Skeletal muscle satellite cell (primary cell): ENCODE measurements at regions not wholly inside any gene's neighbourhood (a gene's known extent, or its start where the extent isn't known, plus 50 kb on each side); places are given as distances from the start of the nearest gene placed in this dataset.

Experiments
- H3K27me3 ChIP-seq: 2 replicates; pipeline ENCODE4 v1.7.0; 2013; ENCODE audit warnings: low read length; ENCODE audit not compliant: control insufficient read depth, insufficient read depth
- H3K36me3 ChIP-seq: 2 replicates; pipeline ENCODE4 v1.7.0; 2013; ENCODE audit warnings: mild to moderate bottlenecking, control low read depth, low read length; ENCODE audit not compliant: insufficient read depth
- H3K4me1 ChIP-seq: 2 replicates; pipeline ENCODE4 v1.7.0; 2013; ENCODE audit warnings: low read length; ENCODE audit not compliant: control insufficient read depth, insufficient read depth
- H3K4me2 ChIP-seq: 2 replicates; pipeline ENCODE4 v1.7.0; 2013; ENCODE audit warnings: mild to moderate bottlenecking, low read length
- H3K4me3 ChIP-seq: 2 replicates; pipeline ENCODE4 v1.7.0; 2013; ENCODE audit warnings: low read length
- H3K9ac ChIP-seq: 2 replicates; pipeline ENCODE4 v1.7.0; 2013; ENCODE audit warnings: mild to moderate bottlenecking, low read depth, low read length, moderate library complexity
- H3K9me3 ChIP-seq: replicated peaks from 2 replicates; pipeline ENCODE4 v1.7.0; 2013; ENCODE audit warnings: mild to moderate bottlenecking, control low read depth, low read length

DNA sequence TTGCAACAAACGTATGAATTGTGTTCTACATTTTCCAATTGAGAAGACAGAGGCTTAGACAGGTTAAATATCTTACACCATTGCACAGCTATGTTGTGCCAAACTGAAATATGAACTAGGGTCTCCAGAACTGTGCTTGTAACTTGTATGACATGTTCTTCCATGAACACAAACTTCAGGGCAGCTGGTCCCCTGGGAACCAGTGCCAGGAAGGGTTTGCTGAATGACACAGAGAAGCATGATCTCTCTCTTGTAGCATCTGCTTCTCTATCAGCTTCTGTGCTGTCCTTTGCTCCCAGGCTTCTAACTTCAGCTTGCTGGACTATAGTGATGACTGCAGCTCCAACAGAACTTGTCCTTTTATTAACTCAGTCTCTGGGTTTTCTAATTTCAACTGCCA lies 385.5 kb downstream of the SIPA1L2 start:
- Histone ChIP-seq H3K36me3 (no peaks in the 10 kb centered on the region), H3K4me2 (no peak overlapping the region), H3K4me3 (no peak overlapping the region), H3K4me1 (no peaks in the 10 kb centered on the region), H3K9ac (no peak overlapping the region), H3K27me3 (no peaks in the 10 kb centered on the region), H3K9me3 (no peaks in the 10 kb centered on the region)

DNA sequence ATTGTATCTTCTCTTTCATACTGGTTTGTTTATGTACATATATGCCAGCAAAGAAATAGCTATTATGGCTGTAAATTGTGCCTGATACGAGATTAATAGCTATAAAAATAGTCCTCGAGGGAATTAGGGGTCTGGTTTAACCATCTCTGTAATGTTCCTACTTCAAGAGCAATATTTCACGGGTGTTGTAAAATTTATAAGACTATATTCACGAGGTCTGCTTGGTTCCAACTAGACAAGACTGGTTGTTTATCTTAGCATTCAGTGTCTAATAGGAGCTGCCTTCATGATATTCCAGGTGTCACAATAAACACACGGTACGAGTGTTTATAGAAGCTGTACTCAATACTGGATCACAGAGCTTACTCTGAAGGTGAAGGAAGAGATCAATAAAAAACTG lies 389.9 kb downstream of the SIPA1L2 start:
- Histone ChIP-seq H3K9me3 (no peaks in the 10 kb centered on the region), H3K4me2 (no peak overlapping the region), H3K36me3 (no peaks in the 10 kb centered on the region), H3K4me1 (no peaks in the 10 kb centered on the region), H3K4me3 (no peak overlapping the region), H3K27me3 (no peaks in the 10 kb centered on the region), H3K9ac (no peak overlapping the region)

DNA sequence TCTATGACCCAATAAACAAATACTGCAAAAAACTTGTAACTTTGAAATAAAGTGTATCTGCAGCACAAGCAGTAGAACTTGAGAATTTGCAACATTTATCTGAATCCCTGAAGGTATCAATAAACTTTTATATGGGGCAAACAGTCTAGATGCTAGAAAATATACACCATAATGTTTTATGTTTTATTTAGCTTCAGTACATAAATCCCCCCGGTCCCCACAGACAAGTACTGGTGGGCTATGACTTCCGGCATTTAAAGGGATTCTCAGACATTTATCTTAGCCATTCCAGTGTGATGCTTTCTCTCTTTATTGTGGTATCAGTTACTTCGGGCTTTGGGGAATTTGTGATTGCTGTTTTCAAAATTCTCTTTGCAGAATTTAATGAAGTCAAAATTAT lies 390.4 kb downstream of the SIPA1L2 start:
- Histone ChIP-seq H3K4me1 (no peaks in the 10 kb centered on the region), H3K4me3 (no peak overlapping the region), H3K36me3 (no peaks in the 10 kb centered on the region), H3K9me3 (no peaks in the 10 kb centered on the region), H3K9ac (no peak overlapping the region), H3K4me2 (no peak overlapping the region), H3K27me3 (no peaks in the 10 kb centered on the region)

DNA sequence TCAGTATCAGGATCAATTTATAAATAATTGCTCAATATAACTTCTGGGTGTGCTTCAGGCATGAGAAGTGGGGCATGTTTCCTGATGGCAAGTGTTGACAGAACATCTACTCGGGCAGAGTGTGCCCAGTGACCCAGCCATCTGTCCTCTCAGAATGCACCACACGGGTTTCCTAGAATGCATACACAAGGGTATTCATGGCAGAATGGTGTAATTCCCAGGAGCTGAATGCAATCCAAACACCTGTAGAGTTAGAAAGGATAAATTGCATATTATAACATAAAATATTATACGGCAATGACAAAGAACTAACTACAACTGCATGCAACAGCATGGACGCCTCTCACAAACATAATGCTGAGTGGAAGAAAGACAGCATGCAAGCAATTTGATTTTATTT lies 391.9 kb downstream of the SIPA1L2 start:
- H3K27me3 ChIP-seq: no peaks in the 10 kb centered on the region
- H3K36me3 ChIP-seq: no peaks in the 10 kb centered on the region
- no peak overlapping the region for H3K9ac ChIP-seq

DNA sequence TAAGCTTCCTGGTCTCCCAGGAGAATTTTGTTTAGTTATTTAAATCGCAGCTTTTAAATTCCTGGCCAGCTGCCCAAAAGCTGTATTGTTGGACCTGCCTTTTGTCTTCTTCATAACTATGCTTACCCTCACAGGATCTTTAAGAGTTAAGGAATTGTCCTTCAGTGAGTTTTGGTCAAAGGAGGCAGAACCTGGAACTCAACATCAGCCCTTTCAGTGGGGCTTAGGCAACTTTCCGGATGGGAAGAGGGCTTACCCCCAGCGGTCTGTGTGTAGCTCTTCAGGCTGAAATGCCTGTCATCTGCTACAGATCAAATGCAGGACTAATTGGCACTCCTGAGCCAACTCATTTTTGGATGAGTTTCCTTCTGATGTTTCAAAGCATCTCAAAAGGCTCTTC lies 402.6 kb downstream of the SIPA1L2 start:
- no peak overlapping the region for H3K4me2 ChIP-seq
- no peak overlapping the region for H3K9ac ChIP-seq
- H3K4me3 ChIP-seq: no peak overlapping the region
- H3K27me3 ChIP-seq: no peaks in the 10 kb centered on the region
- H3K4me1 ChIP-seq: peaks cover 10% of the 10 kb centered on the region
- no peaks in the 10 kb centered on the region for H3K9me3 ChIP-seq
- H3K36me3 ChIP-seq: no peaks in the 10 kb centered on the region

More for the DNA sequence above, 391.9 kb downstream of the SIPA1L2 start:
- Histone ChIP-seq H3K4me1 (no peaks in the 10 kb centered on the region), H3K4me2 (no peak overlapping the region), H3K4me3 (no peak overlapping the region), H3K9me3 (no peaks in the 10 kb centered on the region)

DNA sequence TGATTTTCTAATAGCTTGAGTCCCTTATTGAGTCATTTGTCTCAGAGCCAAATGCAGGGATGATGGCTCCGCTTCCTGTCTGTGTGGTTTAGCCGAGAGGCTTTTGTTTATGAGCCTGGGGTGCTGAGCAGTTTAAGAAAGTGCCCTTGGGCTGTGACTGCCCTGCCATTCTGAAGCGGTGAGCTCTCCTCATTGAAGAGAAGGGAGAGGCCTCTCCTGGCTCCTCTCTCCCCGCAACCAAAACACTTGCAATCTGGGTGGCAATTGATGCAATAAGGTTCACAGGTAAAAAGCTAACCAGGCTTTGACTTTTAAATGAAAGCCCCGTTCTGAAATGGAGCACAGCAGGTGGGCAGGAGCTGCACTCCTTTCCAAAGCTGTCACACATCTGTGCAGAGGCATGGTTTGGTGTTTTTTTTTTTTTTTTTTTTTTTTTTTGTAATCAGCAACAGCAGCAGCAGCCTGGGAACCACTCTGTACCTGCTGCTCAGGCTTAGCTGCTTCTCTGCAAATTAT lies 403.7 kb downstream of the SIPA1L2 start:
- peak overlapping the region; percentile 67 for H3K4me2 ChIP-seq
- H3K4me1 ChIP-seq: peaks cover 10% of the 10 kb centered on the region
- H3K36me3 ChIP-seq: no peaks in the 10 kb centered on the region
- H3K9me3 ChIP-seq: no peaks in the 10 kb centered on the region
- no peaks in the 10 kb centered on the region for H3K27me3 ChIP-seq
- no peak overlapping the region for H3K4me3 ChIP-seq
- no peak overlapping the region for H3K9ac ChIP-seq

DNA sequence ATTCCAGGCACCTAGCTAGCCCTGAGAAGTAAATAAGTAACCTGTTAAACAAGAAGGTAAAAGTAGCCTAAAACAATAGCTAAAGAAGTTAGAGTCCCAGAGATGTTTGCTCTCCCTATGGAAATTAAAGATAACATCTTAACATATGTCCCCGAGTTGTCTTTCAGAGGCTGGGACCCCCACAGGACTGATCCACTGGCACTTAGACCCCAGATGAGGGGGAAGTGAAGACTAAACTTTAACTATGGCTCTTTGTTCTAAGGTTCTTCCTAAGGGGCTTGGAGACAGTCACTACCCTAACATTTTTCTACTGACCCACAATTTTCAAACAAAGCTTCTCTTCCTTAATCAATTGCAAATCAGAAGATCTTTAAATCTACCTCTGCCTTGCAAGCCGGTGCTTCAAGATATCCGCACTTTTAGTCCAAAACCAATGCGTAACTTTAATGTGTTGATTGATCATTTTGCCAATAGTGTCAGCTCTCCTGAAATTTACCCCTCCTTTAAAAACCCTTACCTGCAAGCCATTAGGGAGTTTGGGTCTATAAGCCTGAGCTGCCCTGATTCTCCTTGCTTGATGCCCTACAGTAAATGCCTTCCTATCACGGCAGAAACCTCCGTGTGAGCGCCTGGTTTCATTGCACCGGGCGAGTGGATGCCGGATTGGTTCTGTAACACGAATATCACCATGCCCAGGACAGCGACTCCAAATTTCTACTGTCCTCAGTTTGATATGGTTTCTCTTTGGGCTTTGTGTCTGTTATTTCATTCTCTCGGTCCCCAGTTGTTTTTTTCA lies 404.4 kb downstream of the SIPA1L2 start:
- H3K4me1 ChIP-seq: peaks cover 10% of the 10 kb centered on the region
- no peak overlapping the region for H3K9ac ChIP-seq
- H3K4me2 ChIP-seq: no peak overlapping the region
- no peaks in the 10 kb centered on the region for H3K9me3 ChIP-seq
- H3K4me3 ChIP-seq: no peak overlapping the region
- no peaks in the 10 kb centered on the region for H3K36me3 ChIP-seq
- no peaks in the 10 kb centered on the region for H3K27me3 ChIP-seq

DNA sequence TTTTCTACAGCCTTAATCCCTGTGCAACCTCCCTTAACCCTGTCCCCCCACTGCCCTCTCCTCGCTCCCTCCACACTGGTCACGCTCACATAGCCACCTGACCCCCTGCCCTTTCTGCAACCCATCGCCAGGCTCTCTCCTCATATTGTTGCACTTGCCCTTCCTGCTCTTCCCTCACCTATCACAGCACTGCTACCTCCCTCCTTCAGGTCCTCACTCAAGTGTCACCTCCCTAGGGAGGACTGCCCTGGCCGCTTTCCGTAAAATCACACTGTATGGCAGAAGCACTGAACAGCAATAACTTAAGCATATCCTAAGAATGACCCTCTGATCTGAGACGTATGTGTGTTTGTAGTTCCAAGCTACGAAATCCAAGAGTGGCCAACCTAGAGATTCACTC lies 406.0 kb downstream of the SIPA1L2 start:
- no peak overlapping the region for H3K4me2 ChIP-seq
- H3K4me1 ChIP-seq: peaks cover 10% of the 10 kb centered on the region
- no peak overlapping the region for H3K9ac ChIP-seq
- H3K27me3 ChIP-seq: no peaks in the 10 kb centered on the region
- H3K4me3 ChIP-seq: no peak overlapping the region
- H3K9me3 ChIP-seq: no peaks in the 10 kb centered on the region
- no peaks in the 10 kb centered on the region for H3K36me3 ChIP-seq

DNA sequence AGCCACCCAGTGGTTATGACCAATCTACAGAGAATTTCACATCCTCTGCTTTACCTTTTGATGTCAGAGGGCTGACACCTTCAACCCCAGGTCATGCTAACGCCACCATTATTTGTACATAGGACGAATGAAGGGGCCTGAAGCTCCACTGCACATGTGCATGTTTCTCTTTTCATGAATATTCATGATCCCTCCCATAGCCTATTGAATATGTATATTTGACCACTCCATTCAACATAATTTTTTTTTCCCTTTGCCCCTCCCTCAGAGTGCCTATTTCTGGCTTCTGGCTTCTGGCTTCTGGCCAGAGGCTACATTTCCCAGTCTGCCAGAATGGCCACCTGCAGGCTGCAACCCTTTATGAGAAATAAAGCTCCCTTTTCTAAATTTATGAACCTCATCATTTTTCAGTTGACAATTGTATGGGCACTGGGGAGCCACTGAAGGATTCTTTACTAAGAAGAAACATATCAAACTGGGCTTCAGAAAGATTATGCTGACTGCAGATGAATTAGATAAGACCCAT lies 406.7 kb downstream of the SIPA1L2 start:
- Histone ChIP-seq H3K4me2 (no peak overlapping the region), H3K4me3 (no peak overlapping the region), H3K27me3 (no peaks in the 10 kb centered on the region), H3K4me1 (peaks cover 10% of the 10 kb centered on the region), H3K9me3 (no peaks in the 10 kb centered on the region), H3K9ac (no peak overlapping the region), H3K36me3 (no peaks in the 10 kb centered on the region)

DNA sequence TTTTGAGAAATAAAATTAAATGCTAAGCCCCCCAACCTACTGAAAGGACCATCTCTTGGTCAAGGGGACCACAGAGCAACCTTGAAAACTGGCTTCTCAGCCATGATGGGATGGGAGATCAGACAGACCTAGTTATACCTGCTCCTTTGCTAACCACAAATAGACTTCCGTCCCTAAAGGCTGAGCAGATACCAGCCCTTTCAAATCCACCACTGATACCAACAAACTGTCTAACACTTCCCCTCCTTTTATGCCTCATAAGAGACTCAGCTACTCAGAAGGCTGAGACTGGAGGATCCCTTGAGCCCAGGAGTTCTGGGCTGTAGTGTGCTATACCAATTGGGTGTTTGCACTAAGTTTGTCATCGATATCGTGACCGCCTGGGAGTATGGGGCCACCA lies 407.3 kb downstream of the SIPA1L2 start:
- H3K27me3 ChIP-seq: no peaks in the 10 kb centered on the region
- no peak overlapping the region for H3K4me2 ChIP-seq
- H3K4me1 ChIP-seq: peaks cover 10% of the 10 kb centered on the region
- no peaks in the 10 kb centered on the region for H3K36me3 ChIP-seq
- H3K4me3 ChIP-seq: no peak overlapping the region
- H3K9me3 ChIP-seq: no peaks in the 10 kb centered on the region
- H3K9ac ChIP-seq: no peak overlapping the region

DNA sequence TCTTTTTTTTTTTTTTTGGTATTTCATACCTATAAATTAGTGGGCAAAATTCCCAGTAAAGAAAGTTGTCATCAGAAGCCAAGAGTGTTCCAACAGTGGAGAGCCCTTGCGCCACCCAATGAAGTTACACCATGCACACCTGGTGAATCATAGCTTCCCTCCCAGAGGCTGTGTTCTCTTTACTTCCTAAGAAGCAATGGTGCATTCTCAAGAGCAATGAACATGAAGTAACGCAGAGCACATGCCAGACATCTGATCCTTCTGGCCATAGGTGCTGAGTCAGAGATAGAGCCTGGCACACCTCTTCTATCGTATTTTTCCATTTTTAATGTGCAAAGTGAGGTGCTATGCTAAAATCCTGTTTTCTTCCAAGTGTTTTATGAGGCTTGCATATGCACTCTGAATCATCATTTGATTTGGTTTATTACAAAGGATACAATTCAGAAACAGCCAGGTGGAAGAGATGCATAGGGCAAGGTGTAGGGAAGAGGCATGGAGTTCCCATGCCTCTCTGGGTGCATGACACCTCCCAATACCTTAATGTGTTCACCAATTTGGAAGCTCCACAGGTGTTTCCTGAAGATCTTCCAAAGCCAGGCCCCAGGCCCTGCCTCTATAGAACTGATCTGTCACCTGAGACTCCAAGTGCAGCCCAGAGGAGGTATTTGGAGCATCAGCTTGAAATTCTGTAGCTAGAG lies 408.0 kb downstream of the SIPA1L2 start:
- H3K9me3 ChIP-seq: no peaks in the 10 kb centered on the region
- no peaks in the 10 kb centered on the region for H3K36me3 ChIP-seq
- no peak overlapping the region for H3K9ac ChIP-seq
- peaks cover 10% of the 10 kb centered on the region for H3K4me1 ChIP-seq
- no peaks in the 10 kb centered on the region for H3K27me3 ChIP-seq
- H3K4me2 ChIP-seq: no peak overlapping the region
- no peak overlapping the region for H3K4me3 ChIP-seq
